Osteocyte (in vitro differentiated cells): ENCODE measurements at regions not wholly inside any gene's neighbourhood (a gene's known extent, or its start where the extent isn't known, plus 50 kb on each side); places are given as distances from the start of the nearest gene placed in this dataset.

Experiments
- DNase-seq: peaks from one replicate; pipeline ENCODE4 v3.0.0; 2021; ENCODE audit warnings: mixed read lengths; ENCODE audit not compliant: unreplicated experiment; ENCODE audit errors: extremely low spot score
- H3K27ac Mint-ChIP-seq: one replicate; pipeline ENCODE4 v1.8.0; 2021; ENCODE audit warnings: mild to moderate bottlenecking, mixed read lengths; ENCODE audit not compliant: unreplicated experiment
- H3K27me3 Mint-ChIP-seq: one replicate; pipeline ENCODE4 v1.8.0; 2021; ENCODE audit warnings: mixed read lengths; ENCODE audit not compliant: unreplicated experiment
- H3K36me3 Mint-ChIP-seq: one replicate; pipeline ENCODE4 v1.8.0; 2021; ENCODE audit warnings: mixed read lengths; ENCODE audit not compliant: unreplicated experiment
- H3K4me1 Mint-ChIP-seq: one replicate; pipeline ENCODE4 v1.8.0; 2021; ENCODE audit warnings: mixed read lengths; ENCODE audit not compliant: unreplicated experiment
- H3K4me3 Mint-ChIP-seq: one replicate; pipeline ENCODE4 v1.8.0; 2021; ENCODE audit warnings: mild to moderate bottlenecking, moderate library complexity, mixed read lengths; ENCODE audit not compliant: unreplicated experiment
- H3K9me3 Mint-ChIP-seq: one replicate; pipeline ENCODE4 v1.8.0; 2021; ENCODE audit warnings: mixed read lengths; ENCODE audit not compliant: unreplicated experiment
- TF ChIP-seq, protein P1 (sequence below): fragments of 200-600 bp; sonication (generic); IDR thresholded peaks from 2 replicates; pipeline ENCODE4 v1.5.0; 2021; ENCODE audit warnings: antibody characterized with exemption, mild to moderate bottlenecking, moderate library complexity

DNA sequence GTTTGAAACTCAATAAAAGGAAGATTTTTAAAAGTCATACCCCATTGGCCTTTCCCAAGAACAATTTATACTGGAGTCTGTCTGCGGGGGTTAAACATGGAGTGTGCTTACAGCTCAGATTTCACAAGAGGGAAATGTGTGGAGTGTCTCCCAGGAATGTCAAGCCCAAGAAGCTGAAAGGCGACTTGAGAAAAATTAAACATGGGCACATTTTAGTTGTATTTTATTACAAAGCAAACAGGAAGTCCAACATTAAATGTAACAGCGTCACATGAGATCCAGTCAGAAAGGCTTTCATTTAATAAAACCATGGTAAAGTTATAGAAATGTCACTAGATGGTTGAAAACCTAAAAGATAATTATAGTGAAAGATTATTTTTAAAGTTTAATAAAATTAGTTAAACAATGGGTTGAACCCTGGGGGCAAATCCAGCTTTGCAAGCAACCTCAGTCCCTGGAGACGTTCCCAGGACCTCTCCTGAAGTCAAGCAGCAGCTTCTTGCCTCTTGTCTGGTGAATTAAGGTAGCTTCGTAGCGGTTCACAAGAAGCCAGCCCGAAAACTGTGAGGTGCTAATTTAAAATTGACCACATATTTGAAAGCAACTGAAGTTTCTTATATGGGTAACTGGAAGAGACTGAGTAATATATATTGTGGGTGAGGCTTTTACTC lies 168.4 kb upstream of the EDNRA start:
- H3K9me3 Mint-ChIP-seq = peaks cover 4% of the 10 kb centered on the region
- TF ChIP-seq, protein P1, sequence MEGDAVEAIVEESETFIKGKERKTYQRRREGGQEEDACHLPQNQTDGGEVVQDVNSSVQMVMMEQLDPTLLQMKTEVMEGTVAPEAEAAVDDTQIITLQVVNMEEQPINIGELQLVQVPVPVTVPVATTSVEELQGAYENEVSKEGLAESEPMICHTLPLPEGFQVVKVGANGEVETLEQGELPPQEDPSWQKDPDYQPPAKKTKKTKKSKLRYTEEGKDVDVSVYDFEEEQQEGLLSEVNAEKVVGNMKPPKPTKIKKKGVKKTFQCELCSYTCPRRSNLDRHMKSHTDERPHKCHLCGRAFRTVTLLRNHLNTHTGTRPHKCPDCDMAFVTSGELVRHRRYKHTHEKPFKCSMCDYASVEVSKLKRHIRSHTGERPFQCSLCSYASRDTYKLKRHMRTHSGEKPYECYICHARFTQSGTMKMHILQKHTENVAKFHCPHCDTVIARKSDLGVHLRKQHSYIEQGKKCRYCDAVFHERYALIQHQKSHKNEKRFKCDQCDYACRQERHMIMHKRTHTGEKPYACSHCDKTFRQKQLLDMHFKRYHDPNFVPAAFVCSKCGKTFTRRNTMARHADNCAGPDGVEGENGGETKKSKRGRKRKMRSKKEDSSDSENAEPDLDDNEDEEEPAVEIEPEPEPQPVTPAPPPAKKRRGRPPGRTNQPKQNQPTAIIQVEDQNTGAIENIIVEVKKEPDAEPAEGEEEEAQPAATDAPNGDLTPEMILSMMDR = no peak
- H3K27me3 Mint-ChIP-seq = no peaks in the 10 kb centered on the region
- peaks cover 63% of the 10 kb centered on the region for H3K4me1 Mint-ChIP-seq
- DNase-seq = no peak
- H3K27ac Mint-ChIP-seq = peak overlapping the region; percentile 88
- H3K36me3 Mint-ChIP-seq = peaks cover 2% of the 10 kb centered on the region
- H3K4me3 Mint-ChIP-seq = peak overlapping the region; percentile 15

- Mint-ChIP-seq H3K27ac (peak overlapping the region; percentile 88), H3K4me1 (peaks cover 67% of the 10 kb centered on the region), H3K36me3 (peaks cover 2% of the 10 kb centered on the region), H3K27me3 (no peaks in the 10 kb centered on the region), H3K4me3 (no peak overlapping the region), H3K9me3 (peaks cover 4% of the 10 kb centered on the region)
- no peak for DNase-seq
- TF ChIP-seq, protein P1 = no peak
Measured at GRCh38 chr4:147313108-147313507, 167.8 kb upstream of the EDNRA start.

- Mint-ChIP-seq H3K4me1 (peaks cover 34% of the 10 kb centered on the region), H3K27ac (peak overlapping the region; percentile 23), H3K36me3 (peaks cover 2% of the 10 kb centered on the region), H3K9me3 (peaks cover 11% of the 10 kb centered on the region), H3K27me3 (no peaks in the 10 kb centered on the region), H3K4me3 (no peak overlapping the region)
- no peak for DNase-seq
- TF ChIP-seq, protein P1 = no peak
Measured at GRCh38 chr4:147318586-147318985, 162.3 kb upstream of the EDNRA start.

DNA sequence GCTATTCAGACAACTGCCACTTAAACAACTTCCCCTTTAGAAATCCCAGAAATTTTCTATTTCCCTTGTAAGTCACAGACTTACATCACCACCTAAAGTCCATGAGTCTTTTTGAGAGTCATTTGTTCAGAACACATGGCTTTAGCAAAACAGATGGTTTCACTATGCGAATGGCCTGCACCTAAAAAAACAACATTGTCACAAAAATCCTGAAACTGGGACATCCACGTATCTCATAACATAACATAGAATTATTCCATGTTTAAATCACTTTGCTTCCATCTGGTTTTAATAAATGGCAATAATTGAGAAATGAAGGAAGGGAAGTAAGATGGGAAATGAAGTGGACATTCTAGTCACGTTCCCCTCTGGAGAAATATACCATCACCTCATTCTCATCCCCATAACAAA lies 155.3 kb upstream of the EDNRA start:
- peak overlapping the region; percentile 87 for H3K27ac Mint-ChIP-seq
- H3K4me3 Mint-ChIP-seq = no peak overlapping the region
- peaks cover 2% of the 10 kb centered on the region for H3K9me3 Mint-ChIP-seq
- H3K36me3 Mint-ChIP-seq = peaks cover 2% of the 10 kb centered on the region
- no peaks in the 10 kb centered on the region for H3K27me3 Mint-ChIP-seq
- DNase-seq = no peak
- H3K4me1 Mint-ChIP-seq = peaks cover 52% of the 10 kb centered on the region
- TF ChIP-seq, protein P1 = no peak

DNA sequence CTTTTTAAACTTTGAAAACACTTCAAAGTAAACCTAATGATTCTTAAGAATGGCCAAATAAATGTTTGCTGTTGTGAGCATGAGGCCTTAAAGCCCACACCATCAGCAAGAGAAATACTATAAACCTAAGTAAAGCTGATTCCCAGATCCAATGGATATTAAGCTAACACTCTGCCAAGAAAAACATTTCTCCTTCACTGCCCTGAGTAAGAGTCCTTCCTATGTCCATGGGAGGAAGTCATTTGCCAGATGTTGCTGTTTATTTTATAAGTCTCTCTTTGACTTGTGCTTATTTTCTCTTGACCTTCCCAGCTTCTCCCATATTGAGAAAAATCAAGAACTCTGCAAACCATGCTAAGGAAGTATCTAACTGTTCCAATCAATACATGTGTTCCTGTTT lies 154.3 kb upstream of the EDNRA start:
- Mint-ChIP-seq H3K9me3 (no peaks in the 10 kb centered on the region), H3K27ac (peak overlapping the region; percentile 91), H3K27me3 (no peaks in the 10 kb centered on the region), H3K4me1 (peaks cover 55% of the 10 kb centered on the region), H3K36me3 (peaks cover 3% of the 10 kb centered on the region), H3K4me3 (no peak overlapping the region)
- DNase-seq = no peak
- TF ChIP-seq, protein P1 = no peak
